ENCODE measurements at regions not wholly inside any gene's neighbourhood (a gene's known extent, or its start where the extent isn't known, plus 50 kb on each side); places are given as distances from the start of the nearest gene placed in this dataset.
"Not testable (repeated sequence)": the region's sequence is repeated elsewhere in the genome, so short reads cannot be mapped to it uniquely, and the experiment has no call there.

GRCh38 chr13:83178008-83178407 lies 704.3 kb downstream of the SLITRK1 start:
- Mint-ChIP-seq H3K4me3 (no peak overlapping the region), H3K27ac (no peak overlapping the region), H3K9me3 (peaks cover 15 to 34% (median 18%) of the 10 kb centered on the region in 6 donors), H3K27me3 (ENCODE audit: low read depth in 3 of 3) (no peaks in the 10 kb centered on the region), H3K4me1 (no peaks in the 10 kb centered on the region), H3K36me3 (no peaks in the 10 kb centered on the region)
- no peak for DNase-seq

- Mint-ChIP-seq H3K4me1 (no peaks in the 10 kb centered on the region), H3K4me3 (no peak overlapping the region), H3K9me3 (peaks cover 5 to 27% (median 16%) of the 10 kb centered on the region in 6 donors), H3K27me3 (ENCODE audit: low read depth in 3 of 3) (peaks cover 0 to 4% (median 0%) of the 10 kb centered on the region in 3 donors), H3K27ac (no peak overlapping the region), H3K36me3 (peaks cover 0 to 4% (median 0%) of the 10 kb centered on the region in 3 donors)
- DNase-seq: no peak
Observed at GRCh38 chr13:83168590-83168989, 713.7 kb downstream of the SLITRK1 start.

GRCh38 chr13:83167203-83167602 lies 715.1 kb downstream of the SLITRK1 start:
- H3K4me3 Mint-ChIP-seq: no peak overlapping the region
- peaks cover 4 to 16% (median 13%) of the 10 kb centered on the region in 6 donors for H3K9me3 Mint-ChIP-seq
- peak overlapping the region in 1 of 6 donors; percentile 13 for H3K27ac Mint-ChIP-seq
- peaks cover 0 to 4% (median 0%) of the 10 kb centered on the region in 3 donors for H3K36me3 Mint-ChIP-seq
- H3K27me3 Mint-ChIP-seq (ENCODE audit: low read depth in 3 of 3): peaks cover 0 to 4% (median 0%) of the 10 kb centered on the region in 3 donors
- DNase-seq: no peak
- no peaks in the 10 kb centered on the region for H3K4me1 Mint-ChIP-seq

DNA sequence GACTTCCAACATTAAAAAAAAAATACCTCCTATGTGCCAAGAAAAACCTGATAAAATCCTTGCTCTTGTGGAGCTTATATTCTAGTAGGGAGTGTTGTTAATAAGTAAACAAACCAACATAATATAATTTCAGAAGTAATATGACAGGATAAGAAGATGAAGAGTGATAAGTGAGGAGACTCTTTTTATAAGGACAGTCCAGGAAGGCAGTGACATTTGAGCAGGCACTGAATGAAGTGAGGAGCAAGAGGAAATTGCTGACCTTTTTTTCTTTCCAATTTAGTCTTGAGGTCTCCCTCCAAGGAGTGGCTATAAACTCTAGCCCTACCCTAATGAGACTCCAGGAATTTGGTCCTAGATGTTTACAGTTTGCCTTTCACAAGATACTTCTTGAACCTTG lies 715.7 kb downstream of the SLITRK1 start:
- no peak overlapping the region for H3K4me3 Mint-ChIP-seq
- DNase-seq: no peak
- peaks cover 0 to 4% (median 0%) of the 10 kb centered on the region in 3 donors for H3K36me3 Mint-ChIP-seq
- H3K27me3 Mint-ChIP-seq (ENCODE audit: low read depth in 3 of 3): peaks cover 0 to 4% (median 0%) of the 10 kb centered on the region in 3 donors
- no peak overlapping the region for H3K27ac Mint-ChIP-seq
- peaks cover 0 to 16% (median 12%) of the 10 kb centered on the region in 6 donors for H3K9me3 Mint-ChIP-seq
- H3K4me1 Mint-ChIP-seq: no peaks in the 10 kb centered on the region

DNA sequence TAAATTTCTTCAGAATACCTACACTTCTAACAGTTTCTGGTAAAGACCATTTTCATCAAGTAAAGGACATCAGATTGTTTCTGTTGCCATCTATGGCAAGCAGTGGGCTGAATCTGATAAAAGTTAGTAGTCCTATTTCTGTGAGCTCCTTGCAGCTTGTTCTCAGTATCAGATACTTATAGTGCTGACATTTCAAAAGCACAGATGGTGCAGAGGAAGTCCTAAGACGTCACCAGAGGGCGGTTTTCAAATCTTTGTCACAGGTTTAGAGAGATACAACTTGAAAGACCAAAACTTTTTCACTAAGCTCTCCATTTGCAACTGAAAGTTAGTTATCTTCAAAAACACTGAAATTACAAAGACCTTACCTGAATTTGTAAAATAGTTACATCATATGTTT lies 719.8 kb downstream of the SLITRK1 start:
- Mint-ChIP-seq H3K4me3 (no peak overlapping the region), H3K4me1 (no peaks in the 10 kb centered on the region), H3K9me3 (peaks cover 4 to 16% (median 15%) of the 10 kb centered on the region in 6 donors), H3K36me3 (peaks cover 0 to 4% (median 0%) of the 10 kb centered on the region in 3 donors), H3K27me3 (ENCODE audit: low read depth in 3 of 3) (peaks cover 0 to 4% (median 0%) of the 10 kb centered on the region in 3 donors), H3K27ac (no peak overlapping the region)
- DNase-seq: no peak

DNA sequence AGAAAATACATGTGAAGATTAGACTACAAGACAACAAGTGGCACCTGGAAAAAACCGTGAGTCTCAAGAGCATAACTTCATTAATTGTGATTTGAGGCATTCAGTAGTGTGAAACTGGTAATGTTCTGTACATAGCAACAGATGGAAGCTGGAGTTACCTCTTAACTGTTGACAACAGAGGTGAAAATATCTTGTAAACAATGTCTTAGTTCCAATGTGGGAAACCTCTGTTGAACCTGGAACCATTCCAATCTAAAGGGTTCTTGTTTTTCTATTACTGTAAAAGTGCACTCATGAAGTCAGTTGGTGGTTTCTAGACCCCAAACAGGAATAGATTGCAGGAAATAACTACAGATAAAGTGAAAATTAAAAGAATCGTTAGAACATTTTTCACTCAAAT lies 728.4 kb downstream of the SLITRK1 start:
- no peak overlapping the region for H3K4me3 Mint-ChIP-seq
- H3K9me3 Mint-ChIP-seq: peaks cover 0 to 37% (median 19%) of the 10 kb centered on the region in 6 donors
- peaks cover 0 to 1% (median 0%) of the 10 kb centered on the region in 3 donors for H3K27me3 Mint-ChIP-seq (ENCODE audit: low read depth in 3 of 3)
- H3K4me1 Mint-ChIP-seq: no peaks in the 10 kb centered on the region
- DNase-seq: no peak
- H3K27ac Mint-ChIP-seq: no peak overlapping the region
- no peaks in the 10 kb centered on the region for H3K36me3 Mint-ChIP-seq

- no peak overlapping the region for H3K27ac Mint-ChIP-seq
- H3K27me3 Mint-ChIP-seq (ENCODE audit: low read depth in 3 of 3): peaks cover 0 to 1% (median 0%) of the 10 kb centered on the region in 3 donors
- peaks cover 2 to 33% (median 19%) of the 10 kb centered on the region in 6 donors for H3K9me3 Mint-ChIP-seq
- H3K36me3 Mint-ChIP-seq: no peaks in the 10 kb centered on the region
- no peaks in the 10 kb centered on the region for H3K4me1 Mint-ChIP-seq
- DNase-seq: no peak
- no peak overlapping the region for H3K4me3 Mint-ChIP-seq
Observed at GRCh38 chr13:83151308-83151660, 731.0 kb downstream of the SLITRK1 start.

- Mint-ChIP-seq H3K27ac (no peak overlapping the region), H3K27me3 (ENCODE audit: low read depth in 3 of 3) (peaks cover 0 to 1% (median 0%) of the 10 kb centered on the region in 3 donors), H3K9me3 (peaks cover 2 to 33% (median 19%) of the 10 kb centered on the region in 6 donors), H3K4me3 (no peak overlapping the region), H3K36me3 (no peaks in the 10 kb centered on the region), H3K4me1 (no peaks in the 10 kb centered on the region)
- no peak for DNase-seq
Observed at GRCh38 chr13:83150616-83151307, 731.5 kb downstream of the SLITRK1 start.

- no peak for DNase-seq
- H3K4me1 Mint-ChIP-seq: no peaks in the 10 kb centered on the region
- peaks cover 9 to 35% (median 13%) of the 10 kb centered on the region in 6 donors for H3K9me3 Mint-ChIP-seq
Observed at GRCh38 chr13:83136660-83137059, 745.6 kb downstream of the SLITRK1 start.

DNA sequence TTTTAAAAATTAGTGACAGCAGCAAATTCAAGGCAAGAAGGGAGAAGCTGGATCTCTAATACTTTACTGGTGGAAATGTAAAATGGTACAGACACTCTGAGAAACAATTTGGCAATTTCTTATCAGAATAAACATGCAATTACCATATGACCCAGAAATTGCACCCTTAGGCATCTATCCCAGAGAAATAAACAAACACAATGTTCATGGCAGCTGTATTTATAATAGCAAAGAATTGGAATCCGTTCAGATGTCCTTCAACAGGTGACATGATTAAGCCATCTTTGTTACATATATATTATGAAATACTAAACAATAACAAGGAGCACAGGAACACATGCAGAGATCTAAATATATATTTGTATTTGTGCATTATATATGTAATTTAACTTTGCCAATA lies 756.5 kb downstream of the SLITRK1 start:
- Mint-ChIP-seq H3K36me3 (peaks cover 0 to 4% (median 0%) of the 10 kb centered on the region in 3 donors), H3K27me3 (ENCODE audit: low read depth in 3 of 3) (no peaks in the 10 kb centered on the region), H3K4me3 (no peak overlapping the region), H3K9me3 (peaks cover 11 to 37% (median 20%) of the 10 kb centered on the region in 6 donors), H3K27ac (no peak overlapping the region), H3K4me1 (no peaks in the 10 kb centered on the region)
- no peak for DNase-seq

More at GRCh38 chr13:83136660-83137059, 745.6 kb downstream of the SLITRK1 start:
- Mint-ChIP-seq H3K4me3 (no peak overlapping the region), H3K27me3 (ENCODE audit: low read depth in 3 of 3) (no peaks in the 10 kb centered on the region), H3K36me3 (peaks cover 0 to 4% (median 0%) of the 10 kb centered on the region in 3 donors), H3K27ac (no peak overlapping the region)

DNA sequence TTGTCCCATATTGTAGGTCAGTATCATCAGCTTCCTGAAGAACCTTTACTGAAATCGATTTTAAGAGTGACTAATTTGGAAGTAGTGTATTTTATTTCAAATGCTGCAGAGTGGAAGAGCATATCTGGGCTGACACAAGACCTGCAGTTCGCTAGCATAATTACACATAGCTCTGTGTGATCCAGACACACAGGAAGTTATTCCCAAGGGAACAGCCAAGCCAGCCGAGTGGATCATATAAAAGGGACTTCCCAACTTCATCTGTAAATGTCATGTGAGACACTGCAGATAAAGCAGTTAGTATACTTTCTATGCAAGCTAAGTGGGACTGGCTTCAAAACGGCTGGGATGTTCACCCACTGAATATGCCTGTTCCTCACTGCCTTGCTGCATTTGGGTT lies 760.4 kb downstream of the SLITRK1 start:
- no peak overlapping the region for H3K4me3 Mint-ChIP-seq
- no peak overlapping the region for H3K27ac Mint-ChIP-seq
- H3K9me3 Mint-ChIP-seq: peaks cover 7 to 30% (median 21%) of the 10 kb centered on the region in 6 donors
- H3K4me1 Mint-ChIP-seq: no peaks in the 10 kb centered on the region
- no peak for DNase-seq
- H3K36me3 Mint-ChIP-seq: peaks cover 0 to 4% (median 0%) of the 10 kb centered on the region in 3 donors
- H3K27me3 Mint-ChIP-seq (ENCODE audit: low read depth in 3 of 3): no peaks in the 10 kb centered on the region

DNA sequence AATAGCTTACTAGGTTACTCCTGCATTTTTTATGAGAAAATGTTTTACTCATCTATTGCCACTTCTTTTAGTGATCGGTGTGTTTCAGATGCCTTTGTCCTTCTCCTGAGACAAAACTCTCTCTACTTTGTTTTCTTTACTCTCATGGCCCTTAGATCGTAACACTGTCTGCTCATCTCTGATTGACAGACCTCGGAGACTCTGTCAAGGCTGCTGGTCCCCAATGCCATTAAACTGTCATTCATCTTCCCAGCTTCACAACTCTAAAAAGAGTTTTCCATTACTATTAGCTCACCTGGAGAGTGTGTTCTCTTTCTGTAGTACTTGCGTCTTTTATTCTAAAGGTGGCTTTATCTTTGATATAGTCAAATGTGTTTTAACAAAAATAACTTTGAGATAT lies 765.2 kb downstream of the SLITRK1 start:
- Mint-ChIP-seq H3K36me3 (peaks cover 0 to 4% (median 0%) of the 10 kb centered on the region in 3 donors), H3K9me3 (peaks cover 7 to 28% (median 14%) of the 10 kb centered on the region in 6 donors), H3K4me3 (no peak overlapping the region), H3K27me3 (ENCODE audit: low read depth in 3 of 3) (peaks cover 0 to 4% (median 0%) of the 10 kb centered on the region in 3 donors), H3K4me1 (no peaks in the 10 kb centered on the region), H3K27ac (no peak overlapping the region)
- no peak for DNase-seq

DNA sequence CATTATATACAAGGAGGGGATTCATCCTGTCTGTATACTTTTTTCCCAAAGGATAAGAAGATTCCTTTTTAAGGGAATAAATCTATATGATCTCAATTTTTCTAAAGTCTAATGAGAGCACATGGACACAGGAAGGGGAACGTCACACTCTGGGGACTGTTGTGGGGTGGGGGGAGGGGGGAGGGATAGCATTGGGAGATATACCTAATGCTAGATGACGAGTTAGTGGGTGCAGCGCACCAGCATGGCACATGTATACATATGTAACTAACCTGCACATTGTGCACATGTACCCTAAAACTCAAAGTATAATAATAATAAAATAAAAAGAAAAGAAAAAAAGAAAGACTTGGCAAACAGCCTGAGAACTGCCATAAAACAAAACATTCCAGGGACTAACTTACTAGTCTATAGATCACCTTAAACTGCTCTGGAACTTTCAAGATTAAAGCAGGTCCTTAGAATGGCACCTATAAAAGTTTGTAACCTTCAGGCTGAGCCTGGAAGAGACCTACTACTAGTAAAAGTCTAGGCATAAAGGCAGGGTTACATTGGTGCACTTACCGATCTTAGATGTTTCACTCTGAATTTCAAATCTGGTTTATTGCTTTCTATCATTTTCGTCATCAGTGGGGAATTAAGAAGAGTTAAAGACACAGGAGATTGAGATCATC lies 780.6 kb downstream of the SLITRK1 start:
- not testable (repeated sequence) for DNase-seq; H3K4me3 Mint-ChIP-seq; H3K27ac Mint-ChIP-seq; H3K4me1 Mint-ChIP-seq; H3K27me3 Mint-ChIP-seq (ENCODE audit: low read depth in 3 of 3); H3K36me3 Mint-ChIP-seq
- peaks cover 7 to 33% (median 18%) of the 10 kb centered on the region in 6 donors for H3K9me3 Mint-ChIP-seq

GRCh38 chr13:83100237-83100636 lies 782.0 kb downstream of the SLITRK1 start:
- H3K4me3 Mint-ChIP-seq: no peak overlapping the region
- no peak for DNase-seq
- peaks cover 11 to 42% (median 19%) of the 10 kb centered on the region in 6 donors for H3K9me3 Mint-ChIP-seq
- H3K36me3 Mint-ChIP-seq: no peaks in the 10 kb centered on the region
- H3K27ac Mint-ChIP-seq: no peak overlapping the region
- H3K4me1 Mint-ChIP-seq: no peaks in the 10 kb centered on the region
- no peaks in the 10 kb centered on the region for H3K27me3 Mint-ChIP-seq (ENCODE audit: low read depth in 3 of 3)

Measured in immature natural killer cell (primary cell).